MV-4-11 (cell line): ENCODE measurements at regions not wholly inside any gene's neighbourhood (a gene's known extent, or its start where the extent isn't known, plus 50 kb on each side); places are given as distances from the start of the nearest gene placed in this dataset.
"Not testable (repeated sequence)": the region's sequence is repeated elsewhere in the genome, so short reads cannot be mapped to it uniquely, and the experiment has no call there.

ENCODE experiments used
- DNase-seq: peaks from one replicate; lab custom pipeline; 2025; lab: John Stamatoyannopoulos, UW

- DNase-seq = no peak
Measured at GRCh38 chr15:79157631-79158592, 67.3 kb upstream of the RASGRF1 start.

GRCh38 chr15:79156704-79157375, 66.3 kb upstream of the RASGRF1 start:
- DNase-seq = no peak

DNA sequence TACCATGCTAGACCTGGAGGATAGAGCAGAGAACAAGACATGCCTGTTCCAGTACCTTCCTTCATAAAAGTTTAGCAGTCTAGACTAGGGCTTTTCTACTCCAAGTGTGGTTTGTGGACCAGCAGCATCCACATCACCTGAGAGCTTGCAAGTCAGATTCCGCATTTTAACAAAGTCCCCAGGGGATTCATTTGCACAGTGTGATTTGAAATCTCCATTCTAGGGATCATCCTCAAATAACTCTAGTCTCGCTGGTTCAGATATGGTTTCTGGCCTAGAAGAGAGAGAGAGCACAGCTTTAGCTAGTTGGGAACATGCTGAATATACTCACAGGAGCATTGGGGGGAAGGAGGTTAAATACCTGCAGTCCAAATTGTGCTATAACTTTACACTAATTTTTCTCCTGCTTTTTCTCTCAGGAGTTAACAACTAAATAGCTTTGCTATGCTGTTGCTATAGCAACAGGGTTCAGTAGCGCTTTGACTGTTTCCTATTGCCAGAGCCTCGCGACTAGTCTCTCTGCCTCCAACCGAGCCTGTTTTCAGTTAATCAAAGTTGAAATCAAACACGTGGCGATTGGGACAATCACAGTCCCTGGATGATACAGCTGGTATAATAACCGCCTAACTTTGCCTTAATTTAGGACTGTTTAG, 64.0 kb upstream of the RASGRF1 start:
- DNase-seq = no peak

GRCh38 chr15:79144290-79144689, 53.7 kb upstream of the RASGRF1 start:
- DNase-seq = not testable (repeated sequence)

GRCh38 chr15:79140846-79141570, 50.4 kb upstream of the RASGRF1 start:
- no peak for DNase-seq
